ENCODE measurements at regions not wholly inside any gene's neighbourhood (a gene's known extent, or its start where the extent isn't known, plus 50 kb on each side); places are given as distances from the start of the nearest gene placed in this dataset.

DNA sequence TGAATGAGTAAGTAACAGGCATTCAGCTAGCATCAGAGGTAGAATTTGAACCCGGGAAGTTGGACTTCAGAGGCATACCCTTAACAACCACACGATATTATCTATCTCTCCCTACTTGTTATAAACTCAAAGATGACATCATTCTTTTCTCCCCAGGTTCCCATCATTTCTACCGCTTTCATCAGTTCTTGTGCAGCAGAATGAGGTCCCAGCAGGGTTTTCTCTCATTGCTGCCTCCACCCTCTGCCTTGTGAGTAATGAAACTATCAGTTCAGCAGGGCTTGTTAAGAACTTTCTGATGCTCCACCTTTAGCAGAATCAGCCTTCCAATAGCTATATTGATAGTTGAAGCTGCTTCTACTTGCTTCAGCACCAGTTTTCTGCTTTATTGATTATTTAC is 487.5 kb upstream of the KCNMB2 start:
- no peak for DNase-seq

DNA sequence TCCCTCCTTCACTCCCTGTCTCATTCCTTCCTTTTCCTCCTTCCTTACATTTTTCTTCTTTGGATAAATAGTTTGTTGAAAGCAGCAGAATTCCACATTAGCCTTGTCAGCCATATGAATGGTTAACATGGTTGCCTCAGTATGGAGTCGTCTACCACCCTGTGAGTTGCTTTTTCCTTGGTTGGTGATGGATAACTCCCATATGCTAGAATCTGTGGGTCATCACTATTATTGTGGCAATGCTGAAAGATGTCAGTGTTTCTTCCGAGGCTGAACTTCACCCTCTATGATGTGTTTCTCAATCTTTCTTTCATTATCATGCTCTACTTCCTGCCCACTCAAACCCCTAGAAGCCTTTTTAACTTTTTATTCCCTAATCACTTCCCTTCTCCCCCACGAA is 481.8 kb upstream of the KCNMB2 start:
- DNase-seq = no peak

DNA sequence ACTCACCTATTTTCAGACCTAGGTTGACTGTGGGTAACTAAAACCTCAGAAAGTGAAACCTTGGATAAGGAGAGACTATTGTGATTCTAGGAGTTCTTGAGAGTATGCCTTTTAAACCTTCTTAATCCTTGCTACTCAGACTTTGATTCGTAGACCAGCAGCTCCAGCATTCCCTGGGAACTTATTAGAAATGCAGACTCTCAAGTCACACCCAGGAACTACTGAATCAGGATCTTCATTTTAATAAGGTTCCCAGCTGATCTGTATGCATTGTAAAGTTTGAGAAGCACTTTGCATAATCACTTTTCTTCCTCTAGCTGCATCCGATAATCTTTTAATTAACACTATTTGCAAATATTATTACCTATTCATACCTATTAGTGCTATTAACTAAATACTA is 480.3 kb upstream of the KCNMB2 start:
- no peak for DNase-seq

DNA sequence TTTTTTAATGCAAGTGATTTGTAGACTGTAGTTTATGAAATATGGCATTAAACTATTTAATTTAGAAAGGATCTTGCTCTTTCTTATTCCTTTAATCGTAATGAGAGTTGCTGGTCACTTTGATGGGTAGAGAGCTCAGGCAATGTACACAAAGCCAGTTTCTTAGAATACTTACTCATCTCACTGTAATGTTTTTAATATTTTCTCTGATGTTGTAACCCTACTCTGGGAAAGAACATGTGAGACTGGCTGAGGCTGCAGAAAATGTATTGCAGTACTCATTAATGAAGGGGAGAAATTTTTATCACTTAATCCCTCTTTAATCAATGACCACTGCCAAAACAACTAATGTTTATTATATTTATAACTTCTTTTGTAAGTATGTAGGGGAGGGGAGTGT is 479.4 kb upstream of the KCNMB2 start:
- DNase-seq = no peak

DNA sequence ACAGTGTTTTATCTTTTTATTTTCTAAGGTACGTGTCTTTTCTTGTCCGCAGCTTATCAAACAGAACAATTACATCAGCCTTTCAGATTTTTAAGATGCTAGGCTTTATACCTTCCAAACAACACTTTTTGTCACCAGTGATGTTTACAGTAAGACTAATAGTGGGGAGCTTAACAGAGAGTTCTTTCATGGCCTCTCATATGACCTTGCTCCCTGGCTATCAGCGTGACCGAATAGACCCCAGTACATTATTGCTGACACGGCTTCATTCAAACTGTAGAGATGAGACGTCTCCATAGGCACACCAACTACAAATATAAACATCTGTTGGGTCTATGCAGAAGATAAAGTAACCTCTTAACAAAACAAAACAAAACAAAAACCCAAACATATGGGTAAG is 477.6 kb upstream of the KCNMB2 start:
- no peak for DNase-seq

DNA sequence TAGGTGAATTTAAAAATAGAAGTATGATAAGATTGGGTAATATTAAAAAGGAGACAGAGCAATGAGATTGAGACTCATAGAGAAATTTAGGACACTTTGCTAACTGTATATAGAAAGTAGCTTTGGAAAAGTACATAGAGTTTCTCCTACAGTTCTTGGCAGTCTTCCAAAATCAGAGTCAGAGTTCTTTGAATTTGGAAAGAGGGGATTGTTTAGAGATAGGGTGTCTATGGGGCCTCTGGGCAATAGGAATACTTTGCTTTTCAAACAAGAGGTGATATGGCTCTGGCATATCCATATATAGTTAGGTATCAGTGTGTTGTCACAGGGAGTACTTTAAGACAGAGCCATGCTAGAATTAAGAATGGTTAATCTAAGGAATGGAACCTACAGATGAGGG is 477.1 kb upstream of the KCNMB2 start:
- DNase-seq = no peak

DNA sequence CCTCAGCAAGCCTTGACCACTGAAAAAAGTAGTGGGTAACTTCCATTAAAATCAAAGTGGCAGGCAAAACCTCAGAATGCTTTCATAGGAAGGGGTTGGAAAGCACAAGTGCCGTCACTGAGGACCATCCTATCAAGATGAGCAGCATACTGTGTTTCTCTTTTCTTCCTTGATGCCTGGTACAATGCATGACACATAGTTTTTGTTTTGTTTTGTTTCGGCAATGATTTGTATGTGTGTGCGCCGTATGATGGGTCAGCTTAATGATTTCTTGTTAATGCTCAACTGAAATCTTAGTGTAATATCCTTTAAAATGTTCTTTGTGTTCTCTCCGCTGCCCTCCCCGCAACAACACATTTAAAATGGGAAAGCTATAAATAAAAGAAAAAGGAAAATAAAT is 476.4 kb upstream of the KCNMB2 start:
- DNase-seq = no peak

DNA sequence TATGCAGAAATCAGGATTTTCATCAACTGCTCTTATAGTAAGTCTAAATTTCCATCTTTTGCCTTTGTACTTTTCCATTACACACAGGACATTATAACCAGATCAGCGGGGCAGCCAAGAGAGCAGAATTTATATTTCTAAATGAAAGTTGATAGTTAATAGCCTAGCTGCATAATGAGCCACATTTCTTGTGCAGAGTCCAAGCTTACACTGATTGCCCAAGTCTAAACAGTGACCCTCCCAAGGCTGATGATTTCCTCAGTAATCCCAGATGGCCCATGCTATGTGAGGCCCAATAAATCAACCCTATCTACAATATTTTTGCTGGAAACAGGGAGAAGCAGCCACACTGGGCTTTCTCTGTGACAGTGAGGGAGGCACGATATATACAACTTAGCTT is 475.8 kb upstream of the KCNMB2 start:
- DNase-seq = no peak

DNA sequence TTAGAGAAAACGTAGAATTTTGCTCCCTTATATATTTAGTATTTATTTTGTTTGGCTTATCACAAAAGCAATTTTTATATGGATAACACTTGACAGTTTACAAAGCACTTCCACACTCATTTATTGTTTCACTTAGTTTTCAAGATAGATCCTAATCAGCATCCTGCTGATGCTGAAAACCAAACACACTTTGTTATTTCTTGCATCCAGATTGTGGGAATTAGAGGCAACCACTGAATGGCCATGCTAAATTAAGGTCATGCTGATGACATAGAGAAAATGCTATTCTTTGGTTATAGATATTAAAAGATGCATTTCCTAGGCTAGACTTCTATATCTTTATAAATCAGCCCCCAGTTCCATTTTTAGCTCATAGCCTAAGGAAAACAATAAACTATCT is 474.1 kb upstream of the KCNMB2 start:
- no peak for DNase-seq

DNA sequence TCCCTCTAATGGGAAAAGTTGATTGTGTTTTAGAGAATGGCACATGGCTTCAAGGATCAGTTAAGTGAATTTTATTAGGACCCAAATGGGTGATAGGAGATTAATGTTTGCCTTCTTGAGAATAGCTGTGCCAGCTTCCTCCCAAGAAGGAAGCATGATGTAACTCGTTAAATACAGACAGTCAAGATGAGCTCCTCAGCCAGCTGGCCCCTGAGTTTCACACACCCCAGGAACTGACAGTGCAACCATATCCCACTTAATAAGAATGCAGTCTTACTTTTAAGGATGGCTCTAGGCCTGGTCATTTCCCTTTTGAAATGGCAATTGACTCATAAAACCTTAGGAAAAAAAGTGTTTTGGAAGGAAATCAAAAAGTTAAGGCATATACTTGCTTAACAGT is 472.8 kb upstream of the KCNMB2 start:
- DNase-seq = no peak

DNA sequence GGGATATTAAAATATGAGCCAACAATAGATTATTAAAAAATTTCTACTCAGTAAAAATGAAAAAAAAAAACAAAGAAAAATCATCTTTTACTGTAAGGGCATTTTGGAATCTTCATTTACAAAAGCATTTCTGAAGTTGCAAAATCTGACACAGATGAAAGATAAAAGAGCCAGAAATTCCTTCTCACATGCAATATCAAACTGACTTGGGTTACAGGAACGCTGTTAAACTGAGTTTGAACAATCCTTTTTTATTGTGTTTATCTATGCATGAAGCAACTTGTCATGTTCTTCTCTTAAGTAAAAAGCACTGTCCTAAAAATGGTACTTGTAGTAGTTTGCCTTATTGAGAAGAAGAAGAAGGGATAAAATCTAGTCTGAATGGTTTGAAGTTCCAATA is 468.5 kb upstream of the KCNMB2 start:
- DNase-seq = no peak

DNA sequence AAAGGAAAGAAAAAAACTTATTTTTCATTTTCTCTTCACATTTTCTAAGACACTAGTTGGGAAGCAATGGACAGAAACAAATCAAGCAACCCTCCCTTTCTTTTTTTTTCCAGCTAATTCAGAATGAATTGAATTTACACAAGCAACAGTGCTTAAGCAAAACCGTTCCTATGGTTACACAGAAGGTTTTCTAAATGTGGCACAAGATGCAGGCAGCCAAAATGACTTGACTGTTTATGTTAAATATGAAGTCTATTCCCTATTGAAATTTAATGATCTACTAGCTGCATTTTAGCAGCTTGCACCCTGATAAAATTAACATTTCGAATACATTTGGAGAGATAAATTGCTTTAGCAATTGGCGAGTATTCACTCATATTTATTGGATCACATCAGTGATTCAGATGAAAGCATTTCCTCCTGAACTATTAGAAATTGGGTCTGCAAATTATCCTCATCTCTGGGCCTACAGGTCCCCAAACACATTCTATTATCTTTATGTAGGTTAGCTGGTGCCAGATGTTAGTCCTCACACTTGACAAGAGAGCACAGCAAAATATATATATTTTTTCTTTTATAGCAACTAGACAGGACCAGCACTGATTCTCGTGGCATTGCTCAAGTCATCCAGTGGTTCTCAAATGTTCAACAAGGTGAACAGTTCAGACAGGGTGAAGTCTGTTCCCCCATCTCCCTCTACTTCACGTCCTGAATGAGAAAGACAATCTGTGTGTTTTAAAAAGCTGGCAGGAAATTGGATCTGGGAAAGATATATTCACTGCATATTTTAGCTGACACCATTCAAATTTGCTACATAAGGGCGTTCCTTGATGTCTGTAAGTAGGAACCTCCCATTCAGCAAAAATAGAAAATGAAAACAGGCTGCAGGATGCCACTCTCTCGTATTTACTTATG is 463.6 kb upstream of the KCNMB2 start:
- DNase-seq = no peak

DNA sequence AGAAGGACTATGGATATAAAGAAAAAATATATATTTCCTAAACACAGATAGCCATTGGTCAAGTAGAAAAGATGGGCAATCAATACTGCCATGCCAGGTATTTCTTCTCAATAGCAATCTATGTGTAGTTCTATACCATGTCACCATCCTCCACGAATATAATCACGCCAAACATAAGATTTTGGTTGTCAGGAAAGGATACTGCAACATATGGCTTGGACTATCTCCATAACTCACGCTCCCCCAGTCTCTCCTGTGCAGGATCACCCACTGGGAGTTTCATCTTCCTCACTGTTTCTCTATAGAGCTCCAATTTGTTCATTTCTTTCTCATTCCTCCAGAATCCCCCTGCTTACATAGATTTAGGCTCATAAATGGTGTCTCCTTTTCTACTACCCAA is 462.9 kb upstream of the KCNMB2 start:
- DNase-seq = no peak

DNA sequence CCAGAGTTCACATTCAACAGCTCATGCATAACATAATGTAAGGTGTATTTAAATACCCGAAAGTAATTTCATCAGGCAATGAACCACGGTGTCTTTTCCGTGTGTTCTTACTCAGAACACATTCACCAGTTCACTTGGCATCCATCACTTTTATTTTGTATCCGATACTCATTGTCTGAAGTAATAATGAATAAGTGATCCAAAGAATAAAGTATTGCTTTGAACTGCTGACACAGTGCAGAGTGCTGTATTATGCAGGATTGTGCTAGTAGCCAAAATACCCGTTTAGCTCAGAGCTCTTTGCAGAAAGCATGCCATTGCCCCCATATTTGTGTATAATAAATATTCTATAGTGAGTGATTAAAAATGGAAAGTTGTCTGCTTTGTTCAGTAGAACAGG is 460.9 kb upstream of the KCNMB2 start:
- no peak for DNase-seq

DNA sequence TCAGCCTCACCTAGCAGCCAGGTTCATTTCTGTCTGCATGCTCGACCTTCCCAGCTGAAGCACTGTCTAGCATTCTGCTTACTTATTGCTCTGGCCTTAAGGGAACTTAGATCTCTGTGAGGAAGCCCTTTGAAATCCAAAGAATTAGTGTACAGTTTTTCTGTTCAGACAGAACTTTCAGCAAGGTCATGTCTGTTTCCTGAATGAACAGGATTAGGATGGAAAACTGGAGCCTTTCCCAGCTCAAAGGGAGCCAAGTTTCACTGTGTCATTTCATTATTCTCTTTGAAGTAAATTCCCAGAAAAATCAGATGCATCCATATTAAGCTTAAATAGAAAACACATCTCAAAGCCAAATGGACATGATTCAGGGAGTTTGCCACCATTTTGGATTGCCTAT is 457.3 kb upstream of the KCNMB2 start:
- DNase-seq = no peak

DNA sequence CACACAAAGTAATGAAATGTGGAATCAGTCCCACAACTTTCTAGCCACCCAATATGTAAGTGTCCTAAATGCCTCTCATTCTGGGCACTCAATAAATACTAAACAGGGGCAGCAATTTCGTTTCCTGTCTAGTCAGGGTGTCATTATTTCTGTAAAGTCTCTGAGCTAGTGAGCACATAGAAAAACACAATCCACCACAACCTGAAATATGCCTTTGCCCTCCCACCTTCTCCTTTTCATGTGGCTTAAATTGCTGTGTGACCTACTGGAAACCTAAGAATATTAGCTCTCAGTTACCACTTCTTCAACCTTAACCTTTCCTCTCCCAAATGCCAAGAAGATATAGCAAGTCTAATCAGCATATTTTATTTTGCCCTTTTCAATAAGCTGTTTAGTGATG is 456.3 kb upstream of the KCNMB2 start:
- no peak for DNase-seq

DNA sequence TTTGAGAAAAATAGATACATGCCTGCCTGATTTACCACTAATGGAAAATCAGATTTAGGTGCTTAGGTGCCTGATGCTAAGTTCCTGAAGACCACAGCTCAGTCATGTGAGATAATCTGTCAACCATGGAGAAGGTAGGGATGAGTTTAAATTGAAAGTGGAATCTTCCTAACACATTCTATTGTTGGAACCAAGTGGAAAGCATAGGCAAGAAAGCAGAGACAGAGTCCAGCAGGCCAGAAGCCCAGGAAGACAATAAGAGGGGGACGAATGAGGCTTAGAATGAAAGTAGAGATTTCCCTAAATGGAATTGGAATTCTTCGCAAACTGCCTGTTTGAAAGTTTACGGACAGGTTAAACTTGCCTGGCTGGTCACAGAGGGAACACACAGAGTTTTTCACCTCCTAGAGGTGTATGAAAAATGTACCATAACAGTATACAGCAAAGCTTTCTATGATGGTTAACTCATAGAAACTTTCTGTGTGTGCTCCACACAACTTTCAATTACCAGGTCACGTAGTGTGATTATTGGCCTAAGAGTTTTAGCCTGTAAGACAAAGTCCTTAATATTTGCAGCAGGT is 453.8 kb upstream of the KCNMB2 start:
- no peak for DNase-seq

DNA sequence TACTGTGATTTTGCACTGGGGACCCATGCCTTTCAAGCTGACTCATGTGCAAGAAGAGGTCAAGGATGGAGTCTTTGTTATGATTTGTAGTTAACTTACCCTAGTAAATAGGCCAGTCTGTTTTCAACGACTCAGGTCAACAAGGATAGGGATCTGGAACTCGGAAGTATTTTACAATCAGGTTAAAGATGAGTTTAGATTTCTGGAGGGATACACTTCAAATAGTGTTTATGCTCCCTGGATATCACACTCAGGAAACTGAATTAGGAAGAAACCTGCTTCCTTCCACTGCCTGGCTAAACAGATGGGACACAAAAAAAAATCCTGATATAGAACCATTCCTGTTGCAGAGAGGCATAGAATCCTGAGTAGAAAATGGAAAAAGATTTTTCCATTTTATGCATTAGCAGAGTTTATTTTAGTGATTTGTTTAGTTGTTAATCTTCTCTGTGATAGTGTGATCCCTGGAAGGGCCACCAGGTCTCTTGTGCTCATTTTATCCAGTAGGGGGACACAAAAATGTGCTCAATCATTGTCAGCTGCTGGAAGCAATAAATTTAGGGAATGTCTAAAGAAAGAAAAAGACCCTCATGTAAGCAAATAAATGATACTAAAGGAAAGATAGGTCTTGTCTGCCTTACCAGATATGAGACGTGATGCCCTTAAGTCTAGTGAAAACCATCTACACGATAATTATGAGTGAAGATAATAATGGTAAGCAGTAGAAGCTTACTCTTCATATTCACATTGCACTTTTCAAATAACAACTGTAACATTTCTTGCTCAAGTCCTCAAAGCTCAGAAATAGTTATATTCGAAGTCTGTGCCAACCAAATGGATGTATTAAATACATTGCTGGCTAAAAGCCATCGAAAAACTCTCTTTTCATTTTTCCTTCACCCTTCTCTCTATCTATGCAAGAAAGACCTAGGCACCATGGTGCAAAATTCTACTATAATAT is 452.1 kb upstream of the KCNMB2 start:
- DNase-seq = no peak

DNA sequence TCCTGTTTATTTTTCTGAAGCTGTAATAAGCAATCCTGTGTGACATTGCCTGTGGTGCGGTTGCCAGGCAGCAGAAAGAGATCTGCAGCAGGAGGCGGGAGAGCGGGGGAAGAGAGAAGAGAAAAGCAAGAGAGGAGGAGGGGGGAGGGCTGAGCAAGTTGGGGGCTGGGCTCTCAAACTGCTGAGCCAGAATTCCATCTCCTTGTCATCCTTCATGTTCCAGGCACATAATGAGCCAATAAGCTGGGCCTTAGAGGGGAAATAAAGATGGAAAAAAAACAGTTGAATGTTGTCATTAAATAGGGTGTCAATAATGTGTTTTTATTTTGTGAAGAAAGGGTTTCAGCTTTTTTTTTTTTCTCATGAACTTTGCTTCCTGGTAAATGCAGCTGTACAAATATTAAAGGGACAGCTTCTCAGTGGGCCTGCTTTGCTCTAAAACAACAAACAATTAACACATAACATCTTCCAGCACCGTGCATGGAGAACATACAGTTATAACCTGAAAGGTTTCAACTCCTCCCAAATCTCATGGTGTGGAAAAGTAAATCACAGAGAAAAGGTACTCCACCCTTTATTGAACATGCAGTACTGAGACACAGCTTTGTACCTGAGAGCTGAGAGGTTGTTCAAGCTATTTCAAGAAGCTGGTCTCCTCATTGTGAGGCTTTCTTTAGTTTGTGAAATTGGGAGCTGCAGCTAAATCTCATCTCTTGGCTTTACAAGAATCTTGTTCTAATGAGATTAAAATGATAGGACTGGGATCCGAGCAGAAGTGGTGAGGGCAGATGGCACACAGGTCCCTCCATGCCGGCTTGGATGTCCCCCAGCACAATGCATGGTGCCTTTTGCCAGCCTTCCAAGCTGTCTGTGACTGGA is 451.1 kb upstream of the KCNMB2 start:
- DNase-seq = peak; percentile 38

DNA sequence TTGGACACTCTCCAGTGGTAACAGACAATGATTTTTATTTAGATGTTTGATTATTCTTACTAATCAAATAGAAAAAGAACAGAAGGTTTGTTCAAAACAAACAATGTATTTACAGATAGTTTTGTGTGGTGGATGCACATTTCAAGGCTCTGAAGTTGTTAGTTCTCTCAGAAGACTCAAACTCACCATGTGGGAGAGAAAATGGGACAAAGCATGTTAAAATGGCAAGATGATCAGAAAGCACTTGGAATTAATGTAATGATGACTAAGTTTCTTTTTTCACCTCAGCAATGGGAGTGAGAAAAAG is 450.5 kb upstream of the KCNMB2 start:
- DNase-seq = no peak

DNA sequence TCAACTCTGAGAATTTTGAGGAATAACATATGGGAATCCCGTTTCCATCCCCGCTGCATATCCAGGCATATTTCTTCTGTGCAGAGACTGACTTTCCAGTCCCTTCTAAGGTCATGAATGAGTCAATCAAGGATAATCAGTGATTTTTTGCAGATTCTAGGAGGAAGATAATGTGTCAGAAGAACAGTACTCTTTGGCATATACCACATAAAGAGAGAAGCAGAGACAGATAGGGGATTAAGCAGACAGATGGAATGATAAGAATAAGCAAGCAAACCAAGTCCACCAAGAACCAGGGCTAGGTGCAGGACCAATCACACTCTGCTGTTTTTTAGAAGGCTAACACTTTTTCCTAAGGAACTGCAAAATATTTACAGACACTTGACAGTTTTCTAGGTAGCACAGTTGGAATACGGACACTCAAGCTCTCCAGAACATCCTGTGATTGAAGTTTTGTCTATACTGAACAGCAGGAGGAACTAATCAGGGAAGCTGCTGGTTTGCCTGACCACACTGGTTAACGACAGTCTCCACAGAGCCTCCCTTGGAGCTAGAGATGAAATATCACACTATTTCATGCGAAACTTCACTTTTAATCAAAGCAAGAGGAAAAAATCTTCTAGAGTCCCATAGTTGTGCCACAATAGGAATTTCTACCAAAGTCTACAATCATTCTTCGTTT is 450.0 kb upstream of the KCNMB2 start:
- DNase-seq = no peak

DNA sequence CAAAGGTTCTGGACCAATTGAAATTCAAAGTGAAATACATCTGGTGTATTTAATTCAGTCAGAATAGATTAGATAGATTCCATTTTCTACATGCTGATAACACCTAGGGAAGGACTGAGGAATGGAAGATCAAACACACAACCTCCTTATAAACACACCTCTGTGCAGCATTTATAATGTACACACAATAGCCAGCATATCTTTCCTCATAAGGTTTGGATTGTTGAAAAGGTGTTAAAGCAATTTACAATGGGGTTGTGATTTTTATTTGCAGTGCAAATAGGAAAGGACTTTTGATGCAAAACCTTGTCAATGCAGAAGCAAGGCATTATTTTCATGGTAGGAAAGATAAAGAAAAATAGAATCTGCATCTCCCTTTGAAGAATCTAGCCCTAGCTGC is 448.9 kb upstream of the KCNMB2 start:
- DNase-seq = no peak

All from stimulated activated CD4-positive, alpha-beta T cell treated with anti-CD3 and anti-CD28 coated beads, Interleukin-4, amount 100 ng/mL, for 1 hour (primary cell).